ENCODE measurements at regions not wholly inside any gene's neighbourhood (a gene's known extent, or its start where the extent isn't known, plus 50 kb on each side); places are given as distances from the start of the nearest gene placed in this dataset.

DNA sequence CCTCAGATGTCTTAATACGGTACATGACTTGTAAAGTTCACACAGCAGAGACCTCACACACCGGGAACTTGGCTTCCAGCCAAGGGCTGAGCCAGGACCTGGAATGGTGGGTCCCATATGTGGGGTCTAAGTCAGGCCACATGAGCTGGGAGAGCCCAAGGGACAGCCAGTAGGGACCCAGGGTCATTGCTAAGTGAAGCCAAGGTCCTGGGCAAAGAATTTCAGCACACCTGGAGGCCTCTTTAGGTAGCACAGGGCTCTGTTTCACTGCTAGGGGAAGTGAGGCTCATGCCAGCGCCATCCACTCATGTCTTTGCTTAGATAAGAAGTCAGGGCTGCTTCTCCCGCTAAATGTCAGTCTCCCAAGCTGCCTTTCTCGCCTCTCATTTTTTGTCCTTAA lies 116.6 kb upstream of the TLE3 start:
- H3K36me3 Mint-ChIP-seq (ENCODE audit: insufficient read depth in 1 of 3, low read depth in 3 of 3), result no peaks in the 10 kb centered on the region
- Histone ChIP-seq H3K27me3 (ENCODE audit: insufficient read depth, low read length) (no peaks in the 10 kb centered on the region), H2BK20ac (ENCODE audit: low read depth, low read length, poor library complexity, severe bottlenecking) (no peak overlapping the region)

More for the DNA sequence above, 116.6 kb upstream of the TLE3 start:
- Histone ChIP-seq H2BK5ac (ENCODE audit: insufficient read length, low read length) (no peak overlapping the region), H4K8ac (replicated peaks; ENCODE audit: insufficient read length, low read depth, low read length) (no peak overlapping the region), H3K4me2 (ENCODE audit: insufficient read depth, insufficient read length, low read length) (no peak overlapping the region), H3K56ac (ENCODE audit: insufficient read length, low read depth, low read length) (no peak overlapping the region), H4K20me1 (ENCODE audit: control insufficient read depth, insufficient read depth, insufficient read length) (no peaks in the 10 kb centered on the region), H3K4me1 (ENCODE audit: insufficient read depth, low read length) (no peaks in the 10 kb centered on the region), H3K18ac (ENCODE audit: insufficient read length, low read depth, low read length) (no peak overlapping the region), H2AFZ (ENCODE audit: low read length) (no peak overlapping the region), H2BK120ac (ENCODE audit: low read depth, low read length, poor library complexity, severe bottlenecking) (no peak overlapping the region), H3K23ac (ENCODE audit: insufficient read length, low read depth, low read length) (no peak overlapping the region), H3K14ac (ENCODE audit: insufficient read depth, low read length) (no peak overlapping the region), H3K79me1 (ENCODE audit: insufficient read depth, low read depth, low read length, poor library complexity, severe bottlenecking) (no peaks in the 10 kb centered on the region), H4K5ac (ENCODE audit: insufficient read length, low read depth, low read length) (no peak overlapping the region), H3T11ph (ENCODE audit: low read length) (no peak overlapping the region), H3K23me2 (ENCODE audit: insufficient read length, low read depth, low read length, poor library complexity, severe bottlenecking) (no peaks in the 10 kb centered on the region), H2AK5ac (ENCODE audit: insufficient read length, low read length) (no peak overlapping the region), H3K4ac (ENCODE audit: low read depth, low read length) (no peak overlapping the region), H3K27ac (ENCODE audit: insufficient read length, low read depth, low read length) (no peak overlapping the region), H3K79me2 (ENCODE audit: insufficient read depth, low read length) (no peaks in the 10 kb centered on the region), H4K91ac (ENCODE audit: insufficient read length, low read depth, low read length) (no peak overlapping the region), H3K9me3 (ENCODE audit: control insufficient read depth, low read depth, low read length) (no peaks in the 10 kb centered on the region), H2BK12ac (ENCODE audit: insufficient read length, low read depth, low read length) (no peak overlapping the region), H3K9ac (ENCODE audit: extremely low read depth, insufficient read length, low read length) (no peak overlapping the region), H2BK15ac (ENCODE audit: low read depth, low read length) (no peak overlapping the region)
- H3K4me1 Mint-ChIP-seq, result peaks cover 26 to 38% of the 10 kb centered on the region in 2 experiments
- H3K9me3 Mint-ChIP-seq, result no peaks in the 10 kb centered on the region; a peak in 1 of 5 replicates
- DNase-seq, result peak; percentile 30
- TF ChIP-seq, protein P1, sequence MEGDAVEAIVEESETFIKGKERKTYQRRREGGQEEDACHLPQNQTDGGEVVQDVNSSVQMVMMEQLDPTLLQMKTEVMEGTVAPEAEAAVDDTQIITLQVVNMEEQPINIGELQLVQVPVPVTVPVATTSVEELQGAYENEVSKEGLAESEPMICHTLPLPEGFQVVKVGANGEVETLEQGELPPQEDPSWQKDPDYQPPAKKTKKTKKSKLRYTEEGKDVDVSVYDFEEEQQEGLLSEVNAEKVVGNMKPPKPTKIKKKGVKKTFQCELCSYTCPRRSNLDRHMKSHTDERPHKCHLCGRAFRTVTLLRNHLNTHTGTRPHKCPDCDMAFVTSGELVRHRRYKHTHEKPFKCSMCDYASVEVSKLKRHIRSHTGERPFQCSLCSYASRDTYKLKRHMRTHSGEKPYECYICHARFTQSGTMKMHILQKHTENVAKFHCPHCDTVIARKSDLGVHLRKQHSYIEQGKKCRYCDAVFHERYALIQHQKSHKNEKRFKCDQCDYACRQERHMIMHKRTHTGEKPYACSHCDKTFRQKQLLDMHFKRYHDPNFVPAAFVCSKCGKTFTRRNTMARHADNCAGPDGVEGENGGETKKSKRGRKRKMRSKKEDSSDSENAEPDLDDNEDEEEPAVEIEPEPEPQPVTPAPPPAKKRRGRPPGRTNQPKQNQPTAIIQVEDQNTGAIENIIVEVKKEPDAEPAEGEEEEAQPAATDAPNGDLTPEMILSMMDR (conservative IDR thresholded peaks at IDR 0.05), result peak; percentile 43; the same call in 2 of the 3 replicates
- H3K4me3 Mint-ChIP-seq, result no peak overlapping the region
- no peak overlapping the region for H3K27ac Mint-ChIP-seq
- H3K27me3 Mint-ChIP-seq (ENCODE audit: low read depth), result peaks cover 10% of the 10 kb centered on the region
- WGBS (ENCODE audit: extremely low coverage, insufficient read length, low lambda C conversion rate), result no CpG with 5 or more reads among the region's 5 CpGs
